Esophagus muscularis mucosa (tissue), 4 donors: ENCODE measurements at regions not wholly inside any gene's neighbourhood (a gene's known extent, or its start where the extent isn't known, plus 50 kb on each side); places are given as distances from the start of the nearest gene placed in this dataset.

Experiments
- DNase-seq: peaks from one replicate; pipeline ENCODE4 v3.0.0-alpha.2; 2017; ENCODE audit errors: extremely low spot score
- H3K27ac ChIP-seq, 4 donors: fragments of 200-600 bp; sonication (generic); replicated peaks in 1 of 4; 1 replicate in 3 of 4; 2 replicates in 1 of 4; pipeline ENCODE4 v1.5.1; 2016 to 2019; ENCODE audit warnings: mild to moderate bottlenecking in 1 of 4
- H3K27me3 ChIP-seq, 4 donors: fragments of 200-600 bp; sonication (generic); one replicate each; pipeline versions ENCODE4 v1.5.1 to v1.6.0; 2016 to 2019
- H3K36me3 ChIP-seq, 4 donors: fragments of 200-600 bp; sonication (generic); one replicate each; pipeline ENCODE4 v1.5.1; 2016 to 2019
- H3K4me1 ChIP-seq, 4 donors: fragments of 200-600 bp; sonication (generic); one replicate each; pipeline ENCODE4 v1.5.1; 2016 to 2019
- H3K4me3 ChIP-seq, 4 donors: fragments of 200-600 bp; sonication (generic); 1 replicate in 2 of 4; 2 replicates in 2 of 4; pipeline ENCODE4 v1.5.1; 2016 to 2019; ENCODE audit warnings: mild to moderate bottlenecking in 4 of 4, moderate library complexity in 1 of 4
- H3K9me3 ChIP-seq, 4 donors: fragments of 200-600 bp; sonication (generic); 1 replicate in 3 of 4; 2 replicates in 1 of 4; pipeline ENCODE4 v1.5.1; 2016 to 2019
- CTCF ChIP-seq, 3 experiments: fragments of 200-600 bp in 2 of 3; fragments of 450-650 bp in 1 of 3; sonication (generic) in 2 of 3; IDR thresholded peaks; one replicate each; pipeline ENCODE4 v1.5.1; 2017 to 2019; ENCODE audit warnings: antibody characterized with exemption in 3 of 3, mild to moderate bottlenecking in 2 of 3, moderate library complexity in 1 of 3
- EP300 ChIP-seq: sonication (generic); formaldehyde crosslinking; IDR thresholded peaks from one replicate; pipeline ENCODE4 v1.6.1; 2017; ENCODE audit warnings: antibody characterized with exemption
- POLR2A ChIP-seq: fragments of 450-650 bp; IDR thresholded peaks from one replicate; pipeline ENCODE4 v1.6.1; 2017; ENCODE audit warnings: antibody characterized with exemption, moderate library complexity, mild to moderate bottlenecking, low read depth
- POLR2AphosphoS5 ChIP-seq, 2 donors: sonication (generic); formaldehyde crosslinking; IDR thresholded peaks; one replicate each; pipeline ENCODE4 v1.6.1; 2017; ENCODE audit warnings: antibody characterized with exemption in 2 of 2
- WGBS: methylation state at CpG from one replicate; pipeline ENCODE4 v1.1.5; 2018; 5-methylcytosine and 5-hydroxymethylcytosine counted together
- intact Hi-C: fragments of 100-400 bp; cut with DNase I; formaldehyde crosslinking; loops from one replicate; pipeline ENCODE4 v1.15.1; 2023

GRCh38 chr3:66860771-66861170 is 137.3 kb upstream of the KBTBD8 start:
- TF ChIP-seq EP300 (no peak), POLR2A (no peak), POLR2AphosphoS5 (IDR thresholded peaks at IDR 0.05) (no peak), CTCF (IDR thresholded peaks at IDR 0.05) (no peak)
- intact Hi-C loops = no loop called here
- 95% methylated on average over 5 of the region's 7 CpGs for WGBS
- no peaks in the 10 kb centered on the region for H3K27me3 ChIP-seq
- DNase-seq = no peak
- H3K9me3 ChIP-seq = no peaks in the 10 kb centered on the region
- no peaks in the 10 kb centered on the region for H3K4me1 ChIP-seq
- H3K27ac ChIP-seq = no peak overlapping the region
- no peak overlapping the region for H3K4me3 ChIP-seq
- H3K36me3 ChIP-seq = no peaks in the 10 kb centered on the region

DNA sequence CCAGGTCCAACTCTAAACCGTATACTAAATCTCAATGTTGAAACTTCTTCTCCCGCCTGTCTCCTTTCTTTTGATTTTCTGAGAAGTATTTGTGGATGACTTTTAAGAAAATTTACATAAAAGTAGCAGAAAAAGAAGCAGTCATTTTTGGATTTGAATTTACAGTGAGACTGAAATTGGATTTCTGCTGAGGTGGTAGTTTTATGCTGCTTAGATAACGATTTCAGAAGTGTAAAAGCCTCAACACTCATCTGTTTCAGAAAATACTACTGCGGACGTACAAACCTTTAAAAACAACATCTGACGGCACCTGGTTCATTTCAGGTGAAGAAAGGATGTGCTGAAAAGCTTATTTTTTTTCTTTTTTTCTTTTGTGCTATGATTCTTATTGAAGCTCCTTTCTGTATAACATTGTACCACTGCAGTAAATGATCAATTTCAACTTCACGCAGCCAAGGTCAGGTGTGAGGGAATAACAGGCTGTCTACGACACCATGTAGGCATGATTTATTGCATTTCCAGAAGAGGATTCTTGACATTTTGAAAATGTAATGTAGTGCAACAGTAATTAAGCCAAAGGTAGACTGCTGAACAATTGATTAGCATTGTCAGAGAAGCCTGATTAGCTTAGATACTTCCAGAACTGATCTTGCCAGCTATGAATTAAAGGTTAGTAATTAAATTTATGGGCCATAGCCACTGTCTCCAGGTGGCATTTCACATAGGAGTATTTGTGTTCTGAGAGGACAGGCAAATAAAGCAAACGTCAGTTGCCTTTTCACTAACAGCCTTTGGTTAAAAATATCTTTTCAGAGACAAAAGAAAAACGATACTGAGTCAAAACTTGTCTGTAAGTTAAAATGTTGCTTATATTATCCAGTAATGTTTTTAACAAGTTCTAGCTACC is 134.6 kb upstream of the KBTBD8 start:
- no peak for TF ChIP-seq EP300
- TF ChIP-seq CTCF (IDR thresholded peaks at IDR 0.05) = no peak
- no peak for TF ChIP-seq POLR2A
- TF ChIP-seq POLR2AphosphoS5 (IDR thresholded peaks at IDR 0.05) = no peak
- WGBS = 65% methylated on average over 10 of the region's 10 CpGs

GRCh38 chr3:66884659-66885058 is 113.4 kb upstream of the KBTBD8 start:
- no peak for TF ChIP-seq POLR2A
- TF ChIP-seq CTCF (IDR thresholded peaks at IDR 0.05) = no peak
- TF ChIP-seq EP300 = no peak
- no peak for TF ChIP-seq POLR2AphosphoS5 (IDR thresholded peaks at IDR 0.05)
- H3K9me3 ChIP-seq = no peaks in the 10 kb centered on the region
- no peak overlapping the region for H3K27ac ChIP-seq
- H3K36me3 ChIP-seq = no peaks in the 10 kb centered on the region
- 87% methylated on average over 2 of the region's 2 CpGs for WGBS
- H3K27me3 ChIP-seq = no peaks in the 10 kb centered on the region
- no peak overlapping the region for H3K4me3 ChIP-seq
- DNase-seq = no peak
- H3K4me1 ChIP-seq = no peaks in the 10 kb centered on the region
- intact Hi-C loops = no loop called here

More for the DNA sequence above, 134.6 kb upstream of the KBTBD8 start:
- Histone ChIP-seq H3K9me3 (no peaks in the 10 kb centered on the region), H3K4me3 (no peak overlapping the region), H3K4me1 (no peaks in the 10 kb centered on the region), H3K27ac (no peak overlapping the region), H3K36me3 (no peaks in the 10 kb centered on the region), H3K27me3 (no peaks in the 10 kb centered on the region)
- no peak for DNase-seq
- intact Hi-C loops = no loop called here

DNA sequence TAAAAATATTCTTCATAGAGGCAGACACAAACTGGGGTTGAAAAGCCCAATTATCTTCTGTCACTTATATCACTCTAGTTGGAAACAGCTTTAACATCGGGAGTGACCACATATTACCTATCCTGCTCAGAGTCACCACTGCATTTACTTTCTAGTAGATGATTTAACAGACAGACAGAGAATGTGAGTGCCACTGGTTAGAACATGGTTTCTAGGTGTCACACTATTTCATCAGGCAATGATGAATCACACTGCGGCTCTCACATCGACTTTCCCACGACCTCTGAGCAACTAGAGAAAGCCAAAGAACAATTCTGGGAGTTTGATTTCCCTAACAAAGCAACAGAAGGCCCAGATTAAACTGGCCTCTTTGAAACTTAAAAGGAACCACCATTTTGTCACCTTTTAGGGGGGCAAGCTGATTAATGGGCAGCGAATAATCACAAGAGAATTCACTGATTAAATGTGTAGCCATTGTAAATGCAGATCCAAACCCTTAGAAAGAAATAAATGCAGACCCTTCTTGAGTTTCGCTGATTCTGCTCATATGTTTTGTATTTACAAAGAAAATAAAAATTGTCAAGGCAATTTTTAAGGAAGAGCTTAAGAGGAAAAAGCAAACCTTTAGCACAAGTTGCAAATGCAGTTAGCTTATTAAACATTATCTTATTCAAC is 112.6 kb upstream of the KBTBD8 start:
- no peak overlapping the region for H3K27ac ChIP-seq
- TF ChIP-seq CTCF (IDR thresholded peaks at IDR 0.05) (no peak), EP300 (no peak), POLR2AphosphoS5 (IDR thresholded peaks at IDR 0.05) (no peak), POLR2A (no peak)
- H3K27me3 ChIP-seq = no peaks in the 10 kb centered on the region
- no peak for DNase-seq
- no peaks in the 10 kb centered on the region for H3K9me3 ChIP-seq
- H3K4me1 ChIP-seq = no peaks in the 10 kb centered on the region
- H3K36me3 ChIP-seq = no peaks in the 10 kb centered on the region
- intact Hi-C loops = no loop called here
- WGBS = 66% methylated on average over 6 of the region's 6 CpGs
- H3K4me3 ChIP-seq = no peak overlapping the region
